Fibroblast of skin of right quadriceps (primary cell): ENCODE measurements at regions not wholly inside any gene's neighbourhood (a gene's known extent, or its start where the extent isn't known, plus 50 kb on each side); places are given as distances from the start of the nearest gene placed in this dataset.
A peak's percentile ranks its signal among the peaks of the same experiment; 100 is the strongest.

Experiments
- DNase-seq: peaks from one replicate; pipeline ENCODE4 v3.0.0-alpha.2; 2013

- peak; percentile 90 for DNase-seq
Measured at GRCh38 chr5:39580702-39581453, 156.1 kb upstream of the DAB2 start.

DNA sequence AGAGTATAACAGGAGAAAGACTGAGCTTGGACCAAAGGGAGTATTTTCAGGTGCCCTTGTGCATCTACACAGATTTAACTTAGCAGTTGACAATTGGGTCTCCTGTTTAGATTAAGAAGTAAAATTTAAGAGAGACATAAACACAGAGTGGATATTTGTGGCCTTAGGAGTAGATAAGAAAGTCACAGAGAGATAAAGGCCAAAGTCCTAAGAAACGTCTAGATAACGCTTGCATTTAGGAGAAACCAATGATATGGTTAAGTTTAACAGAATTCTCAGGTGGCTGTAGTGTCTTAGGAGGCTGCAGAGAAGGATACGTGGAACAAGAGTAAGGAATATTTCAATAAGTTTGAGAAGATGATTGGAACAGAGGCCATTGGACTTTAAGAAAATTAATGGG, 155.0 kb upstream of the DAB2 start:
- no peak for DNase-seq

- DNase-seq: peak; percentile 32
Measured at GRCh38 chr5:39578887-39579497, 154.2 kb upstream of the DAB2 start.

GRCh38 chr5:39577529-39577928, 152.7 kb upstream of the DAB2 start:
- no peak for DNase-seq

DNA sequence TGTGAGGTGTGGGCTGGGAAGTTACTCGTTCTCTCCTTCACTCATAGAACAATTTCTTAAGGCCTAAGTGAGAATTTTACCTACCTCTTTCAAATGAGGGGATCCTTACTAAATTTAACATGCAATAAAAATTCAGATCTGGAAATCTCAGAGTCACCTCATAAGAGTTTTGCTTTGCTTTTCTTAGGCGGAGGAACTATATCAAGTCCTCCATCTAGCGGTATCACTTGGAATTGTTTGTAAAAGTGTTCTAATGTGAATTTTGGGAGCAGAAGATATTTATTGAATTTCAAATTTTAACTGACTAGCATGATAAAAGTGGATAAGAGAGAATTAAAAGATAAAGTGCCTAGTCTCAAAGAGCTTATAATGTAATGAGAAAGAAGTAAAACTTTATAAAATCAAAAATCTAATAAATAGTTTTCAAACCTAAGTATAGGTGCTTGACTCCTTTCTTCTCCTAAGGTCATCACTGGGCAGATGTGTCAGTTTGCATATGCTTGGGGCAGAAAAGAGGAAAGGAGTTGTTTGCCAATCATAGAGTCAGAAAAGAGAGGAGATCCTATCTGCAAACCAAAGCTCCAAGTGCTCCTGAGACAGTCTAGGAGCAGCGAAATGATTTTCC, 145.7 kb upstream of the DAB2 start:
- DNase-seq: peak; percentile 55

DNA sequence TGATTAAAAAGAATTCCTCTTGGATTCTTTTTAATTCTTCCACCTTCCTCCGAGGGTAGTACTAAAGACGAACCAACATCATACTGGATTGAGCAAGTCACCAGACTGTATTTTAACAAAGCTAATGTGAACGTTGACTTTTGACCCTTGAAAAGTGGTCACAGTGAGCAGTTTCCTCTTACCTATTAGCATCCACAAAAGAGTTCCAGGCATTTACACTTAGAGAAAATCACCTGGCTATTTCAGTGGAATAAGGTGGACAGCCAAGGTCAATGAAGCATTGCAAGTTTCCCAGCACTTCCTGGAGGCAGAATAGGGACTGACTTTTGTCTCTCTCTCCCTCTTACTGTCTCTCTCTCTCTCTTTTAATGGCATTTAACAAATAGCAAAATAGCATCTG, 145.1 kb upstream of the DAB2 start:
- no peak for DNase-seq

DNA sequence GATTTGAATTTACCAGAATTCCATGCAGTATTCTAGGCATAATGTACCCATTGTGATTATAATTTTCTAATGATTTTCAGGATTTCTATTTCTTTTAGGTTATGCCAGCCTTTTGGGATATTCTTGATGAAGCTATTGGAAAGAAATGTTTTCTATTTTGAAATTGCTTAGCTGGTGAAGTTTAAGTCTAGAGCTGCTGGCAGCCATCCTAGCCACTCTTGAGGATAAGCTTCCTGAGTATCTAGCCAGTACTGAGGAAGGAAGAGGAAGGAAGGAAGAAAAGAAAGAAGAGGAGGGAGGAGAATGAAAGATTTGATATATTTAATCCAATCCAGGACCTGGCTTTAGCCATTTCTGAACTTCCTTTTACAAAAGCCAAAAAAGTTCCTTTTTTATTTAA, 142.1 kb upstream of the DAB2 start:
- no peak for DNase-seq

- DNase-seq: no peak
Measured at GRCh38 chr5:39566029-39566428, 141.2 kb upstream of the DAB2 start.

GRCh38 chr5:39561421-39561820, 136.6 kb upstream of the DAB2 start:
- DNase-seq: no peak

- no peak for DNase-seq
Measured at GRCh38 chr5:39560726-39561125, 135.9 kb upstream of the DAB2 start.

- no peak for DNase-seq
Measured at GRCh38 chr5:39559923-39560322, 135.1 kb upstream of the DAB2 start.

- no peak for DNase-seq
Measured at GRCh38 chr5:39558541-39558940, 133.8 kb upstream of the DAB2 start.

DNA sequence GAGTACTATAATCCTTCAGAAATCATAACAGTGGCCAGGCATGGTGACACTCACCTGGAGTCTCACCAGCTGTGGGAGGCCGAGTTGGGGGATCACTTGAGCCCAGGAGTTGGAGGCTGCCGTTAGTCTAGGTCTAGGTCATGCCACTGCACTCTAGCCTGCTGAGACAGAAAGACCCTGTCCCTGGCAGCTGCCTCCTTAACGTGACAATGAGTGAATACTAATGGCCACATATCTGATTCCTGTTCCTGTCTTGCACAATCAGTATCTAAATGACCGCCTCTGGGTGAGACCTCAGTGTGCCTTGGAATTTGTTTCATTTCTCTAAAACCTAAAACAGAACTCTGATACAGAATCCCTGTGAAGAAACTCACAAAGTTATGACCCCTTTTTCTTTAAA, 131.0 kb upstream of the DAB2 start:
- DNase-seq: no peak

GRCh38 chr5:39547553-39548154, 122.9 kb upstream of the DAB2 start:
- peak; percentile 85 for DNase-seq

- DNase-seq: no peak
Measured at GRCh38 chr5:39544941-39545340, 120.2 kb upstream of the DAB2 start.

- peak; percentile 60 for DNase-seq
Measured at GRCh38 chr5:39543335-39543734, 118.6 kb upstream of the DAB2 start.

DNA sequence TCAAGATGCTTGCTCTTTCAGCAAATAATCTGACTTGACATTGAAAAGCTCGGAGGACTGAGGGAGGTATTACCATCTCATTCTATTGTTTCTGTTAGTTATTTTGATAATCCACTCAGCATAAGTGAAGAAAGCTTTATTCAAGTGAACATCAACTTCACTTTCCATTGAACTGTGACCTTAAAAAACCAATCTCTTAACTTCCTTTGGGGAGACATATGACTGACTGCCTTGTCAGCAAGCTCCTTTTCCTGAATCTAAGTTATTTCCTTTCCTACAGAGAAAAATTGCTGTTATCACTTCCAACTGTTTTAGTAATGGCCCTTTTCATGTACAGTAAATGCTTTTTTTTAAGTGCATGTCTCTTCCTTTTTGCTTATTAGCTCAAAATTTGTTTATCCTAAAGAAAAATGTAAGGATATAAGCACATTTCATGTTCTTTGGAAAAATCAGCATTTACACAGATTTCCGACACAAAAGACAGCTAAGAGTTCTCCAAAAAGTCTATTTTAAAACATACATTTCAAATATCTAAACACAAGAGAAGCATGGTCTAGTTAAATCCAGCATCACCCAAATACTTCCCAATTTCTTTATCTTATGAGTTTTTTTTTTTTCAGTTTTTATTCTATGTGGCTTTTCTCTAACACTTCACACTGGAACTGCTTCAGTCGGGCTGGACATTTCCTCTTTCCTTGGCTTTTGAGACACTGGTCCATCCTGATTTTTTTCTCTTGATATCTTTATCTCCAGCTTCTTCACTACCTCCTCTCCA, 117.9 kb upstream of the DAB2 start:
- no peak for DNase-seq

- no peak for DNase-seq
Measured at GRCh38 chr5:39541920-39542319, 117.1 kb upstream of the DAB2 start.

GRCh38 chr5:39539470-39539869, 114.7 kb upstream of the DAB2 start:
- DNase-seq: no peak

- no peak for DNase-seq
Measured at GRCh38 chr5:39534690-39535089, 109.9 kb upstream of the DAB2 start.

- no peak for DNase-seq
Measured at GRCh38 chr5:39533749-39534148, 109.0 kb upstream of the DAB2 start.

DNA sequence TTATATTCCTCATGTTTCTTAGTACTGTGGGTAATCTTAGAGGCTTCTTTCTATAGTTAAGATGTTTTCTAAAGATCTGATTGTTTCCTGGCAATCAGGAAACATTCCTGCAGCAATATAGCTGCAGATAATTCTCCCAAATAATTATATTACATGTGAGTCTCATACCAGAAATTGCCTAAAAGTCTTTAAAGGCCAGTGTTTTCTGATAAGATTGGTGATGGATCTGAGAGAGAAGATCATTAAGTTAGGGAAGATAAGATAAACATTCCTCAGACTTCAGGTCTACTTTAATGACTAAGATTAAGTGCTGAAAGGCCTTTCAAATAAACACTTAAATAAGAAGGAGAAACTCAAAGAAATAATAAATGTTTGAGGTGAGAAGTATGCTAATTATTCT, 107.7 kb upstream of the DAB2 start:
- DNase-seq: no peak

DNA sequence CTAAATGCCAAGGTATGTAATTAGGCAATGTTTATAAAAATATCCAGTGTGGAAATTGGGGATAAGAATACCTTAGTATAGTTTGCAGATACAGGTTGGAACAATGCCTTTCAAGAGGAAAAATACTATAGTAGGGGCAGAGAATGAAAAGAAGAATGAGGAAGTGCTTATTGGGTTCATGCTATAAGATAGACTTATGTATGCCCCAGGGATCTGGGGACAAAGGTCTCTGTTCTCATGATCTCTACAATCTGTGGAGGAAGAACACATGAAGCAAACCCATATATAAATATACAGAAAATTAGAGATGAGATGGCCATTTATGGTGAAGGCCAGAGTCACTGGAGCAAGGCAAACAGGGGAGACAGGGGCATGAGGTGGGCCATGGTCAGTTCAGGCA, 106.5 kb upstream of the DAB2 start:
- DNase-seq: no peak
